GM19468 (cell line): ENCODE measurements at regions not wholly inside any gene's neighbourhood (a gene's known extent, or its start where the extent isn't known, plus 50 kb on each side); places are given as distances from the start of the nearest gene placed in this dataset.
"Not testable (repeated sequence)": the region's sequence is repeated elsewhere in the genome, so short reads cannot be mapped to it uniquely, and the experiment has no call there.

Source experiments
- ATAC-seq: cut with Tn5 transposase; IDR thresholded peaks from one replicate; pipeline ENCODE4 v1.9.1; 2021; ENCODE audit warnings: mild to moderate bottlenecking, moderate library complexity, moderate number of reproducible peaks; ENCODE audit not compliant: unreplicated experiment; ENCODE audit errors: extremely low read depth

GRCh38 chr2:144996225-144996795, 476.4 kb upstream of the ZEB2 start:
- no peak for ATAC-seq

GRCh38 chr2:144995482-144995881, 475.6 kb upstream of the ZEB2 start:
- no peak for ATAC-seq

- ATAC-seq, result no peak
These were observed 470.7 kb upstream of the ZEB2 start for GRCh38 chr2:144990661-144991060.

- ATAC-seq, result no peak
These were observed 469.8 kb upstream of the ZEB2 start for GRCh38 chr2:144989579-144990270.

- no peak for ATAC-seq
These were observed 468.7 kb upstream of the ZEB2 start for GRCh38 chr2:144988591-144988990.

GRCh38 chr2:144986691-144987090, 466.8 kb upstream of the ZEB2 start:
- no peak for ATAC-seq

GRCh38 chr2:144984038-144984437, 464.1 kb upstream of the ZEB2 start:
- no peak for ATAC-seq

- ATAC-seq, result no peak
These were observed 463.2 kb upstream of the ZEB2 start for GRCh38 chr2:144983107-144983506.

GRCh38 chr2:144982481-144982880, 462.6 kb upstream of the ZEB2 start:
- ATAC-seq, result no peak

GRCh38 chr2:144975881-144976280, 456.0 kb upstream of the ZEB2 start:
- no peak for ATAC-seq

- no peak for ATAC-seq
These were observed 452.8 kb upstream of the ZEB2 start for GRCh38 chr2:144972676-144973075.

GRCh38 chr2:144971786-144972335, 451.9 kb upstream of the ZEB2 start:
- ATAC-seq, result no peak

- ATAC-seq, result not testable (repeated sequence)
These were observed 450.5 kb upstream of the ZEB2 start for GRCh38 chr2:144970410-144970809.

- not testable (repeated sequence) for ATAC-seq
These were observed 449.6 kb upstream of the ZEB2 start for GRCh38 chr2:144969564-144969963.

GRCh38 chr2:144967961-144968360, 448.0 kb upstream of the ZEB2 start:
- no peak for ATAC-seq

GRCh38 chr2:144965172-144965571, 445.3 kb upstream of the ZEB2 start:
- ATAC-seq, result no peak

- no peak for ATAC-seq
These were observed 443.1 kb upstream of the ZEB2 start for GRCh38 chr2:144963031-144963430.

- ATAC-seq, result no peak
These were observed 439.5 kb upstream of the ZEB2 start for GRCh38 chr2:144959416-144959815.

- no peak for ATAC-seq
These were observed 431.1 kb upstream of the ZEB2 start for GRCh38 chr2:144950899-144951560.

GRCh38 chr2:144948205-144948855, 428.4 kb upstream of the ZEB2 start:
- ATAC-seq, result no peak

GRCh38 chr2:144947709-144948037, 427.8 kb upstream of the ZEB2 start:
- no peak for ATAC-seq
